Bronchial epithelial cell (primary cell): ENCODE measurements at regions not wholly inside any gene's neighbourhood (a gene's known extent, or its start where the extent isn't known, plus 50 kb on each side); places are given as distances from the start of the nearest gene placed in this dataset.
A peak's percentile ranks its signal among the peaks of the same experiment; 100 is the strongest.

Source experiments
- DNase-seq: peaks from one replicate; pipeline ENCODE4 v3.0.0-alpha.2; 2010; ENCODE audit warnings: low read depth
- FAIRE-seq: peaks from 2 replicates; lab custom pipeline; 2011; peaks lifted over from hg19 to GRCh38; lab: Jason Lieb, UNC
- H3K27me3 ChIP-seq: 2 replicates; pipeline ENCODE4 v1.5.1; 2011; ENCODE audit warnings: low read length; ENCODE audit not compliant: control insufficient read depth, insufficient read depth
- H3K36me3 ChIP-seq: 2 replicates; pipeline ENCODE4 v1.5.1; 2011; ENCODE audit warnings: low read length; ENCODE audit not compliant: control insufficient read depth, insufficient read depth
- H3K4me3 ChIP-seq: 2 replicates; pipeline ENCODE4 v1.5.1; 2011; ENCODE audit warnings: mild to moderate bottlenecking, low read depth, low read length, control low read depth
- CTCF ChIP-seq: IDR thresholded peaks from 2 replicates; pipeline ENCODE4 v1.5.1; 2011; ENCODE audit warnings: mild to moderate bottlenecking, moderate library complexity, low read length, control low read depth, inconsistent platforms; ENCODE audit not compliant: insufficient read depth, severe bottlenecking

- peaks cover 8% of the 10 kb centered on the region for H3K27me3 ChIP-seq
- DNase-seq (no peak), FAIRE-seq (no peak)
Observed at GRCh38 chr4:24471486-24472160, 112.7 kb downstream of the DHX15 start.

DNA sequence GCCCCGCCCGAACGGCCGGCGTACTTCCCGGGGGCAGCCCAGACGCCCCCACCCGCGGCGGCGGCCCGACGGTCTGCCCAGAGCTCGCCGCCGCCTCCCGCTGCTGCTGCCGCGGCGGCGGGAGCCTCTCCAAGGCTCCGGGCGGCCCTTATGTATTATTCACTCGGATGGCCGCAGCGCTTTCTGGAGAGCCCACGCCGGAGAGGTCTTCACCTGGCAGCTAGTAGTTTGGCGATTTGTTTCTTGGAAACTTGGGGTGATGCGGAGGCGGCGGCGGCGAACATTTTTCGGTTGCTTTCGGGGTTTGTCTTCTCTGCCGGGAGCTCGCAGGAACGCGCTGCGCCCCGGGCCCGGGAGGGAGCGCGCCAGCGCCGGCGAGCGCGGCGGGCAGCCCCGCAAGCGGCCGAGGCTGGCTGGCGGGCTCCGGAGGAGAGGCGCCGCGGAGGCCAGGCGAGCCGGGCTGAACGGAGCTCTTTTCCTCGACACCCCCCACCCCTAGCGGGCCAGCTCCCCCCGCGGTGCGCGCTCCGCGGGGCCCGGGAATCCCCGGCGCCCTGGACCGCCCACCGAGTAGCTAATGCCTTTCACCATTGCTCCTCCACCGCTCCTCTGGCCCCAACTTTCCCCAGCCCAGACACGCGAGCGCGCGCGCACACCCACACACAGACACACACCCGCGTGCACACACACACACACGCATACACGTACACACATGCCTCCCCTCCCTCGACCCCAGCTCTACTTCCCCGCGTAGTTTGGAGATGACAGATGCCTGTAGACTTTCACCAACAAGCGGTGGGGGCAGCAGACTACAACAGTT is 113.5 kb downstream of the DHX15 start:
- DNase-seq: no peak

More at GRCh38 chr4:24471486-24472160, 112.7 kb downstream of the DHX15 start:
- TF ChIP-seq CTCF: no peak
- no peaks in the 10 kb centered on the region for H3K36me3 ChIP-seq
- H3K4me3 ChIP-seq: peak overlapping the region; percentile 55

DNA sequence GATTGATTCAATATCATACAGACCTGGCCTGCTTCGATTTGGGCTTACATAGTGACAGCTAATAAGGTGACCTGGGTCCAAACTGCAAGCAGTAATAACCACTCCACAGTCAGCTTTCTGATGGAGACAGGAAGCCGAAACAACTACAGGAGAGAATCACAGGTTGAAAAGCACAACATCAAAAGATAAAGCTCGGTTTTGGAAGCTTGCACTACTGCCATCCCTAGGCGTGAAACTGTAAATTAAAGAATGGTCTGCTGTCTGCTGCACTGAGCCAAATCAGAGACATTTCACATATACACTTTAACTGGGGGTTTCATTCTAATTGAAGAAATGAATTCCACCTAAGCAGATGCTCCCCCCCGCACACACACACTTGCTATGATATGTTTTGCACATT is 116.3 kb downstream of the DHX15 start:
- FAIRE-seq (no peak), DNase-seq (no peak)
- Histone ChIP-seq H3K36me3 (no peaks in the 10 kb centered on the region), H3K4me3 (no peak overlapping the region), H3K27me3 (peaks cover 8% of the 10 kb centered on the region)
- no peak for TF ChIP-seq CTCF

More for the DNA sequence above, 113.5 kb downstream of the DHX15 start:
- peaks cover 8% of the 10 kb centered on the region for H3K27me3 ChIP-seq
- no peak for FAIRE-seq
- H3K4me3 ChIP-seq: peak overlapping the region; percentile 55
- H3K36me3 ChIP-seq: no peaks in the 10 kb centered on the region
- no peak for TF ChIP-seq CTCF

GRCh38 chr4:24464566-24464965 is 119.8 kb downstream of the DHX15 start:
- Histone ChIP-seq H3K27me3 (peaks cover 4% of the 10 kb centered on the region), H3K36me3 (no peaks in the 10 kb centered on the region), H3K4me3 (no peak overlapping the region)
- FAIRE-seq: no peak
- DNase-seq: no peak
- no peak for TF ChIP-seq CTCF

DNA sequence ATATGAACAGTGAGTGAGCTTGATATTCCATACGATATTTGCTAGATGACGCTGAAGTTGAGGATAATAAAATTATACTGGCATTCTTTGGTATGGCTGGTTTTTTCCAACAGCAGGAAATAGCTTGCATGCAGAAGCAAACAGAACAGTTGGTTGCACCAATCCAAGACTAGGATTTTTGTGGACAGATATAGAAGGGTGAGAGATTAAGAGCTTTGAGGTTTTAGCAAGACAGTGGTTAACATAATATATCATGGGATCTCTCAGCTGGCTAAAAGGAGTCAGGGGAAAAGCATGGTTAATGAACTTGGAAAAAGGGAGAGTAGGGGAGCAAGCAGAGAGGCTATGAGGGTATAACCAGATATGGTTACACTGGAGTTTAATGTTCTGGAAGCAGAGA is 127.9 kb downstream of the DHX15 start:
- Histone ChIP-seq H3K27me3 (no peaks in the 10 kb centered on the region), H3K4me3 (no peak overlapping the region), H3K36me3 (no peaks in the 10 kb centered on the region)
- FAIRE-seq (no peak), DNase-seq (no peak)
- TF ChIP-seq CTCF: no peak
